Right lobe of liver (tissue), 4 donors: ENCODE measurements at regions not wholly inside any gene's neighbourhood (a gene's known extent, or its start where the extent isn't known, plus 50 kb on each side); places are given as distances from the start of the nearest gene placed in this dataset.

Source experiments
- CTCF ChIP-seq, 4 donors: fragments of 200-600 bp in 3 of 4; fragments of 450-650 bp in 1 of 4; IDR thresholded peaks; one replicate each; pipeline versions ENCODE4 v1.5.1 to v1.8.0; 2016 to 2022; ENCODE audit warnings: antibody characterized with exemption in 4 of 4, mild to moderate bottlenecking in 2 of 4
- POLR2A ChIP-seq: fragments of 450-650 bp; IDR thresholded peaks from one replicate; pipeline ENCODE4 v1.6.1; 2017; ENCODE audit warnings: antibody characterized with exemption, mild to moderate bottlenecking
- donor health status: DM: no; HTN: no; CAD: no.
- donor health status: DM: no; HTN: no; CAD: no.
- donor health status: DM: no; HTN: yes; CAD: no.

- no peak for TF ChIP-seq CTCF (IDR thresholded peaks at IDR 0.05)
- TF ChIP-seq POLR2A, result no peak
These were observed 103.3 kb downstream of the MYCN start for GRCh38 chr2:16043627-16044026.
